HepG2 (cell line): ENCODE measurements at regions not wholly inside any gene's neighbourhood (a gene's known extent, or its start where the extent isn't known, plus 50 kb on each side); places are given as distances from the start of the nearest gene placed in this dataset.
A peak's percentile ranks its signal among the peaks of the same experiment; 100 is the strongest.

Source experiments
- ATF6 ChIP-seq: sonication (generic); formaldehyde crosslinking; conservative IDR thresholded peaks from 2 replicates; pipeline ENCODE4 v1.4.0; 2020; ENCODE audit warnings: missing genetic modification reagents
- DZIP1 ChIP-seq: sonication (generic); formaldehyde crosslinking; IDR thresholded peaks from 2 replicates; pipeline ENCODE4 v1.5.0; 2020; ENCODE audit warnings: mild to moderate bottlenecking, missing genetic modification reagents
- EP300 ChIP-seq, 3 experiments: sonication (generic) in 1 of 3; formaldehyde crosslinking in 1 of 3; IDR thresholded peaks; 2 replicates each; pipeline versions ENCODE4 v1.5.1 to v1.6.1; 2011 to 2020; ENCODE audit warnings: low read depth in 2 of 3, low read length in 2 of 3, borderline replicate concordance in 1 of 3, improper control_type of control experiment in 1 of 3, mild to moderate bottlenecking in 1 of 3, missing genetic modification reagents in 1 of 3, moderate library complexity in 1 of 3
- FIP1L1 ChIP-seq: fragments of 200-400 bp; formaldehyde crosslinking; IDR thresholded peaks from 2 replicates; pipeline ENCODE4 v1.6.1; 2018; ENCODE audit warnings: low read depth, mild to moderate bottlenecking, low read length, moderate library complexity, borderline replicate concordance; ENCODE audit not compliant: insufficient read depth
- FOXA1 ChIP-seq, 2 experiments: fragments of 450-650 bp in 1 of 2; sonication (generic) in 1 of 2; formaldehyde crosslinking in 1 of 2; IDR thresholded peaks; 2 replicates each; pipeline versions ENCODE4 v1.4.0 to v1.6.1; 2016 to 2020; ENCODE audit warnings: missing genetic modification reagents in 1 of 2
- HOMEZ ChIP-seq: IDR thresholded peaks from 2 replicates; pipeline ENCODE4 v1.6.1; 2016; ENCODE audit warnings: low read depth
- IKZF4 ChIP-seq: sonication (generic); formaldehyde crosslinking; IDR thresholded peaks from 2 replicates; pipeline ENCODE4 v1.5.1; 2020; ENCODE audit warnings: borderline replicate concordance, mild to moderate bottlenecking, low read depth, missing genetic modification reagents; ENCODE audit errors: not compliant biosample characterization
- NBN ChIP-seq: fragments of 450-650 bp; conservative IDR thresholded peaks from 2 replicates; pipeline ENCODE4 v1.6.1; 2017
- NR2F1 ChIP-seq, 2 experiments: fragments of 450-650 bp in 1 of 2; formaldehyde crosslinking in 1 of 2; IDR thresholded peaks; 2 replicates each; pipeline versions ENCODE4 v1.5.0 to v1.6.1; 2016 to 2020; ENCODE audit warnings: mild to moderate bottlenecking in 1 of 2, missing compliant biosample characterization in 1 of 2, missing genetic modification reagents in 1 of 2, moderate library complexity in 1 of 2
- SMC3 ChIP-seq: IDR thresholded peaks from 2 replicates; pipeline ENCODE4 v1.6.1; 2011; ENCODE audit warnings: low read length, improper control_type of control experiment
- ZBTB25 ChIP-seq: IDR thresholded peaks from 2 replicates; pipeline ENCODE4 v1.6.1; 2018; ENCODE audit warnings: missing genetic modification reagents
- ZC3H4 ChIP-seq: sonication (generic); formaldehyde crosslinking; IDR thresholded peaks from 2 replicates; pipeline ENCODE4 v1.4.0; 2020; ENCODE audit warnings: missing genetic modification reagents, borderline replicate concordance
- ZMYM4 ChIP-seq: sonication (generic); formaldehyde crosslinking; IDR thresholded peaks from 2 replicates; pipeline ENCODE4 v1.8.1; 2023; ENCODE audit warnings: mild to moderate bottlenecking, missing genetic modification reagents
- ZNF232 ChIP-seq: sonication (generic); formaldehyde crosslinking; IDR thresholded peaks from 2 replicates; pipeline ENCODE4 v1.4.0; 2020; ENCODE audit warnings: missing genetic modification reagents, borderline replicate concordance
- ZNF280D ChIP-seq: sonication (generic); formaldehyde crosslinking; IDR thresholded peaks from 2 replicates; pipeline ENCODE4 v1.5.1; 2020; ENCODE audit warnings: mild to moderate bottlenecking, missing genetic modification reagents
- ZNF343 ChIP-seq: sonication (generic); formaldehyde crosslinking; IDR thresholded peaks from 2 replicates; pipeline ENCODE4 v1.4.0; 2020; ENCODE audit warnings: mild to moderate bottlenecking, missing genetic modification reagents
- ZNF496 ChIP-seq: sonication (generic); formaldehyde crosslinking; IDR thresholded peaks from 2 replicates; pipeline ENCODE4 v1.8.1; 2023; ENCODE audit warnings: mild to moderate bottlenecking, moderate library complexity, missing genetic modification reagents; ENCODE audit not compliant: insufficient replicate concordance
- ZNF672 ChIP-seq: sonication (generic); formaldehyde crosslinking; IDR thresholded peaks from 2 replicates; pipeline ENCODE4 v1.8.1; 2022; ENCODE audit warnings: missing genetic modification reagents
- ZNF746 ChIP-seq: sonication (generic); formaldehyde crosslinking; IDR thresholded peaks from 2 replicates; pipeline ENCODE4 v1.8.0; 2022; ENCODE audit warnings: mild to moderate bottlenecking, missing genetic modification reagents

- peak in 1 of 2 experiments; percentile 69; a peak in 1 of 4 replicates for TF ChIP-seq EP300 (IDR thresholded peaks at IDR 0.05; ENCODE audit: low read depth in 2 of 2, low read length in 2 of 2)
- TF ChIP-seq EP300 (CRISPR knock-in tag; IDR thresholded peaks at IDR 0.05; ENCODE audit: borderline replicate concordance): no peak
- 0 out of 2 replicates have a peak, but pooled peaks have one; percentile 0 for TF ChIP-seq SMC3
- no peak for TF ChIP-seq ZMYM4 (CRISPR knock-in tag)
- TF ChIP-seq FIP1L1: no peak
- TF ChIP-seq ATF6 (CRISPR knock-in tag): no peak
- no peak for TF ChIP-seq ZNF746 (CRISPR knock-in tag)
- no peak for TF ChIP-seq ZNF496 (CRISPR knock-in tag)
- TF ChIP-seq ZBTB25 (CRISPR knock-in tag): no peak; the same call in 1 of the 2 replicates
- no peak for TF ChIP-seq HOMEZ
- no peak for TF ChIP-seq NBN
- no peak for TF ChIP-seq ZNF280D (CRISPR knock-in tag)
- TF ChIP-seq IKZF4 (CRISPR knock-in tag): no peak
- no peak for TF ChIP-seq ZC3H4 (CRISPR knock-in tag)
- TF ChIP-seq FOXA1 (IDR thresholded peaks at IDR 0.05): no peak
- TF ChIP-seq FOXA1 (CRISPR knock-in tag; IDR thresholded peaks at IDR 0.05): 0 out of 2 replicates have a peak, but pooled peaks have one; percentile 9
- TF ChIP-seq ZNF672 (CRISPR knock-in tag): no peak
- TF ChIP-seq DZIP1 (CRISPR knock-in tag): no peak
- no peak for TF ChIP-seq ZNF232 (CRISPR knock-in tag)
- TF ChIP-seq NR2F1 (CRISPR knock-in tag; IDR thresholded peaks at IDR 0.05): peak; percentile 59 to 72; a peak in 3 of 4 replicates
- no peak for TF ChIP-seq ZNF343 (CRISPR knock-in tag)
Measured at GRCh38 chr6:21384216-21384615, 209.3 kb upstream of the SOX4 start (continued).
